HCT116 (cell line): ENCODE measurements at regions not wholly inside any gene's neighbourhood (a gene's known extent, or its start where the extent isn't known, plus 50 kb on each side); places are given as distances from the start of the nearest gene placed in this dataset.
A peak's percentile ranks its signal among the peaks of the same experiment; 100 is the strongest.

Source experiments
- ATAC-seq: fragments of 200-7000 bp; cut with Tn5 transposase; 2 replicates; pipeline ENCODE4 v1.9.1; 2020; ENCODE audit warnings: mild to moderate bottlenecking, moderate library complexity
- BruUV-seq: library from RNA; stranded (reverse); fragments of 400-500 nt; replicated peaks from 2 replicates; lab custom pipeline; 2021; lab: Mats Ljungman, UMichigan
- CTCF ChIA-PET: fragments of 300-600 bp; sonication (Branson Sonifier 250); formaldehyde crosslinking; loops from one replicate; lab custom pipeline; 2021; ENCODE audit warnings: antibody characterized with exemption; lab: Charles Lee
- POLR2A ChIA-PET: fragments of 300-600, 350-600 bp; sonication (Branson Sonifier 250); formaldehyde crosslinking; loops from one replicate; lab custom pipeline; 2021; ENCODE audit warnings: antibody characterized with exemption; lab: Charles Lee
- RAD21 ChIA-PET, 2 experiments: fragments of 300-600 bp; sonication (Branson Sonifier 250); formaldehyde crosslinking; loops; one replicate each; lab custom pipeline; 2023; ENCODE audit warnings: low total read pairs in 2 of 2; ENCODE audit not compliant: uncharacterized antibody in 2 of 2, unreplicated experiment in 2 of 2, low non-redundant PET in 1 of 2; lab: Charles Lee
- DNase-seq: peaks from one replicate; pipeline ENCODE4 v3.0.0-alpha.2; 2010; ENCODE audit warnings: low read depth, low spot score
- H2AFZ ChIP-seq: fragments of 200-600 bp; shearing (Covaris generic), sonication (generic); 2 replicates; pipeline ENCODE4 v1.6.1; 2017; ENCODE audit warnings: low read depth, mixed run types, mixed read lengths, antibody characterized with exemption, low read length; ENCODE audit not compliant: poor library complexity, severe bottlenecking
- H3K27ac ChIP-seq: 2 replicates; pipeline ENCODE4 v1.5.1; 2012; ENCODE audit warnings: low read depth, low read length
- H3K27me3 ChIP-seq: fragments of 200-600 bp; sonication (generic); 2 replicates; pipeline ENCODE4 v1.6.1; 2016; ENCODE audit warnings: mixed run types, low read length, mixed read lengths; ENCODE audit not compliant: insufficient read depth
- H3K36me3 ChIP-seq, 2 experiments: fragments of 200-500 bp in 1 of 2; fragments of 200-600 bp in 1 of 2; sonication (Bioruptor generic) in 1 of 2; sonication (generic) in 1 of 2; 2 replicates each; pipeline versions ENCODE4 v1.5.1 to v1.6.1; 2014 to 2016; ENCODE audit warnings: low read length in 2 of 2, inconsistent platforms in 1 of 2, mixed read lengths in 1 of 2, mixed run types in 1 of 2; ENCODE audit not compliant: insufficient read depth in 2 of 2, control insufficient read depth in 1 of 2
- H3K4me1 ChIP-seq, 2 experiments: fragments of 200-600 bp in 1 of 2; sonication (generic) in 1 of 2; 2 replicates each; pipeline versions ENCODE4 v1.5.1 to v1.6.1; 2012 to 2017; ENCODE audit warnings: low read length in 2 of 2, inconsistent platforms in 1 of 2, mild to moderate bottlenecking in 1 of 2, mixed read lengths in 1 of 2, mixed run types in 1 of 2, moderate library complexity in 1 of 2; ENCODE audit not compliant: insufficient read depth in 2 of 2, control insufficient read depth in 1 of 2
- H3K4me2 ChIP-seq: fragments of 200-600 bp; sonication (generic); 2 replicates; pipeline ENCODE4 v1.6.1; 2017; ENCODE audit warnings: mixed run types, low read length, mixed read lengths
- H3K4me3 ChIP-seq, 2 experiments: fragments of 200-600 bp in 1 of 2; sonication (generic) in 1 of 2; replicated peaks in 1 of 2; 2 replicates each; pipeline ENCODE4 v1.5.1; 2011 to 2016; ENCODE audit warnings: low read length in 2 of 2, control low read depth in 1 of 2, low read depth in 1 of 2, mild to moderate bottlenecking in 1 of 2, mixed read lengths in 1 of 2, mixed run types in 1 of 2
- H3K79me2 ChIP-seq: fragments of 200-600 bp; sonication (generic); 2 replicates; pipeline ENCODE4 v1.6.1; 2017; ENCODE audit warnings: mild to moderate bottlenecking, mixed run types, low read length, moderate library complexity, mixed read lengths; ENCODE audit not compliant: insufficient read depth
- H3K9ac ChIP-seq: fragments of 200-600 bp; sonication (generic); 2 replicates; pipeline ENCODE4 v1.6.1; 2016; ENCODE audit warnings: low read length, mixed read lengths
- H3K9me2 ChIP-seq: fragments of 200-600 bp; sonication (generic), shearing (Covaris generic); 2 replicates; pipeline ENCODE4 v1.6.1; 2017; ENCODE audit warnings: mixed run types, mild to moderate bottlenecking, moderate library complexity; ENCODE audit not compliant: insufficient read depth
- H3K9me3 ChIP-seq, 2 experiments: fragments of 200-500 bp in 1 of 2; fragments of 200-600 bp in 1 of 2; sonication (Bioruptor generic) in 1 of 2; sonication (generic) in 1 of 2; 2 replicates each; pipeline ENCODE4 v1.6.1; 2014 to 2017; ENCODE audit warnings: low read length in 2 of 2, mixed read lengths in 2 of 2, inconsistent platforms in 1 of 2, low read depth in 1 of 2, mild to moderate bottlenecking in 1 of 2, mixed run types in 1 of 2, moderate library complexity in 1 of 2; ENCODE audit not compliant: control insufficient read depth in 1 of 2, insufficient read depth in 1 of 2
- H4K20me1 ChIP-seq: fragments of 200-600 bp; sonication (generic), shearing (Covaris generic); 2 replicates; pipeline ENCODE4 v1.6.1; 2017; ENCODE audit warnings: mixed run types, mild to moderate bottlenecking, moderate library complexity; ENCODE audit not compliant: insufficient read depth
- CBX3 ChIP-seq: IDR thresholded peaks from 2 replicates; pipeline ENCODE4 v1.6.1; 2012; ENCODE audit warnings: low read depth
- CEBPB ChIP-seq: IDR thresholded peaks from 2 replicates; pipeline ENCODE4 v1.6.1; 2012; ENCODE audit warnings: low read depth
- EGR1 ChIP-seq: IDR thresholded peaks from 2 replicates; pipeline ENCODE4 v1.6.1; 2012; ENCODE audit warnings: low read depth
- ELF1 ChIP-seq: IDR thresholded peaks from 2 replicates; pipeline ENCODE4 v1.6.1; 2012; ENCODE audit warnings: low read depth, borderline replicate concordance
- EZH2 ChIP-seq: fragments of 200-600 bp; sonication (generic); IDR thresholded peaks from 2 replicates; pipeline ENCODE4 v1.6.1; 2017; ENCODE audit warnings: antibody characterized with exemption, mixed run types
- EZH2phosphoT487 ChIP-seq: fragments of 200-600 bp; IDR thresholded peaks from 2 replicates; pipeline ENCODE4 v1.6.1; 2018; ENCODE audit warnings: antibody characterized with exemption, borderline replicate concordance
- FOSL1 ChIP-seq: IDR thresholded peaks from 2 replicates; pipeline ENCODE4 v1.6.1; 2012; ENCODE audit warnings: low read depth
- JUND ChIP-seq: IDR thresholded peaks from 2 replicates; pipeline ENCODE4 v1.6.1; 2012
- POLR2A ChIP-seq: IDR thresholded peaks from 2 replicates; pipeline ENCODE4 v1.7.0; 2011; ENCODE audit warnings: borderline replicate concordance; ENCODE audit not compliant: insufficient read depth, insufficient read length; ENCODE audit errors: extremely low read depth
- POLR2AphosphoS5 ChIP-seq: IDR thresholded peaks from 2 replicates; pipeline ENCODE4 v1.6.1; 2011; ENCODE audit warnings: mild to moderate bottlenecking, low read depth, low read length, moderate library complexity
- RAD21 ChIP-seq: IDR thresholded peaks from 2 replicates; pipeline ENCODE4 v1.6.1; 2012; ENCODE audit warnings: low read depth, mild to moderate bottlenecking
- SIN3A ChIP-seq: IDR thresholded peaks from 2 replicates; pipeline ENCODE4 v1.6.1; 2012; ENCODE audit warnings: low read depth
- SP1 ChIP-seq: IDR thresholded peaks from 2 replicates; pipeline ENCODE4 v1.6.1; 2012; ENCODE audit warnings: low read depth
- SRF ChIP-seq: IDR thresholded peaks from 2 replicates; pipeline ENCODE4 v1.6.1; 2012; ENCODE audit warnings: low read depth
- TCF7L2 ChIP-seq: IDR thresholded peaks from 2 replicates; pipeline ENCODE4 v1.7.0; 2011; ENCODE audit warnings: borderline replicate concordance, inconsistent platforms; ENCODE audit not compliant: insufficient read depth, insufficient read length; ENCODE audit errors: extremely low read depth
- YY1 ChIP-seq: IDR thresholded peaks from 2 replicates; pipeline ENCODE4 v1.6.1; 2011; ENCODE audit warnings: low read length, low read depth, moderate library complexity, mild to moderate bottlenecking; ENCODE audit not compliant: insufficient replicate concordance; ENCODE audit errors: extremely low read depth
- ZFX ChIP-seq: fragments of 450-650 bp; IDR thresholded peaks from 2 replicates; pipeline ENCODE4 v1.6.1; 2017
- ZNF274 ChIP-seq: fragments of 200-500 bp; sonication (Bioruptor generic); IDR thresholded peaks from 2 replicates; pipeline ENCODE4 v1.6.1; 2014; ENCODE audit warnings: mild to moderate bottlenecking, low read depth, low read length, inconsistent platforms
- intact Hi-C: fragments of 100-400 bp; cut with micrococcal nuclease; formaldehyde crosslinking; loops from 2 replicates; pipeline ENCODE4 v1.10.0; 2022
- TF ChIP-seq, protein P1 (sequence below): IDR thresholded peaks from 2 replicates; pipeline ENCODE4 v1.6.1; 2012
- TF ChIP-seq, protein P2 (sequence below): IDR thresholded peaks from 2 replicates; pipeline ENCODE4 v1.6.1; 2012
- TF ChIP-seq, protein P3 (sequence below): IDR thresholded peaks from 2 replicates; pipeline ENCODE4 v1.6.1; 2011; ENCODE audit warnings: mild to moderate bottlenecking, low read length, moderate library complexity; ENCODE audit not compliant: insufficient replicate concordance; ENCODE audit errors: extremely low read depth
- TF ChIP-seq, protein P4 (sequence below), 3 experiments: fragments of 200-600 bp in 1 of 3; sonication (generic) in 1 of 3; IDR thresholded peaks in 2 of 3; conservative IDR thresholded peaks in 1 of 3; 2 replicates each; pipeline ENCODE4 v1.5.1; 2012 to 2017; ENCODE audit warnings: low read depth in 2 of 3, low read length in 2 of 3, antibody characterized with exemption in 1 of 3, borderline replicate concordance in 1 of 3, control low read depth in 1 of 3, mild to moderate bottlenecking in 1 of 3, mixed read lengths in 1 of 3, mixed run types in 1 of 3, moderate library complexity in 1 of 3; ENCODE audit not compliant: insufficient read depth in 1 of 3

DNA sequence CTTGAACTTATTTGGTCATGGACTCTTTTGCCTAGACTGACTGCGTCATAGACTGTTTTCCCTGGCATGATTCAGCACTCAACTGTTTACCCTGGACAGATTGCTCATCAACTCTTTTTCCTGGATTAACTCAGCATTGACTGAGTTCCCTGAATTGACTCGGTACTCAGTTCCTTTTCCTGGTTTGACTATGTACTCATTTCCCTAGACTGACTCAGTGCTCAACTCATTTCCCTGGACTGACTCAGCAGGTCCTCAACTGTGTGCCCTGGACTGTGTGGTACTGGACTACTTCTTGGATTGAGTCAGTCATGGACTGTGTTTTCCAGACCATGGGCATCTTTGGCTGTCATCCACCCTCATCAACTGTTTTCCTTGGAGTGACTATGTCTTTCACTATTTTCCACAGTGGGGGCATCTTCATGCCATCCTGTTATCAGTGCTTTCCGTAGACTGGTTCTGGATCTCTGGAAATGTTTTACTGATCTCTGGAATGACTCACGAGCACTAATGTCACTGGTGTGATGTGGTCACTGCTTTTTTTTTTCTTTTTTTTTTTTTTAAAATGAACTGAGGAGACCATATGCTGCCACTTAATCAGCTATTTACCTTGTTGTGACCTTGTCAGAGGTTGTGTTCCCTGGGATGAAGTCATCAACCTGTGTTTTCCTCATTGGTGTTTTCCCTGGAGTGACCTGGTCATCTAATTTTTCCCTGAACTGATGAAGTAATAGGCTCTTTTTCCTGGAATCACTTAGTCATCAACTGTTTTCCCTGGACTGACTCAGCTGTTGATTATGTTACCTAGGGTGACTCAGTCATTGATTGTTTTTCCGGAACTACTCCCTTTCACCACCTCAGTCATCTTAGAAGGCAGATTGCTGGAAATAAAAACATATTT lies 1225.5 kb downstream of the NLGN4Y start:
- no peaks in the 10 kb centered on the region for H3K9me3 ChIP-seq
- RAD21 ChIA-PET = no interaction called here
- H3K9ac ChIP-seq = no peak overlapping the region
- no peaks in the 10 kb centered on the region for H3K36me3 ChIP-seq
- ATAC-seq = peak; percentile 64
- no TSS peak for BruUV-seq
- no peaks in the 10 kb centered on the region for H4K20me1 ChIP-seq
- no peak for DNase-seq
- no peaks in the 10 kb centered on the region for H3K9me2 ChIP-seq
- POLR2A ChIA-PET = no interaction called here
- intact Hi-C loops = no loop called here
- no peaks in the 10 kb centered on the region for H3K79me2 ChIP-seq
- H3K27me3 ChIP-seq = no peaks in the 10 kb centered on the region
- H3K4me1 ChIP-seq = no peaks in the 10 kb centered on the region; a peak in 1 of 4 replicates
- no peak overlapping the region for H3K27ac ChIP-seq
- no peak overlapping the region for H3K4me3 ChIP-seq
- CTCF ChIA-PET = no interaction called here
- H3K4me2 ChIP-seq = no peak overlapping the region
- H2AFZ ChIP-seq = no peak overlapping the region
- TF ChIP-seq, protein P1, sequence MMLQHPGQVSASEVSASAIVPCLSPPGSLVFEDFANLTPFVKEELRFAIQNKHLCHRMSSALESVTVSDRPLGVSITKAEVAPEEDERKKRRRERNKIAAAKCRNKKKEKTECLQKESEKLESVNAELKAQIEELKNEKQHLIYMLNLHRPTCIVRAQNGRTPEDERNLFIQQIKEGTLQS = no peak
- TF ChIP-seq ZNF274 (no peak), SP1 (0 out of 2 replicates have a peak, but pooled peaks have one; percentile 10), ZFX (no peak), EZH2 (no peak), FOSL1 (peak; percentile 32; the same call in 1 of the 2 replicates), POLR2AphosphoS5 (no peak), YY1 (no peak), EZH2phosphoT487 (no peak), ELF1 (no peak), SIN3A (no peak), EGR1 (no peak), JUND (peak; percentile 24; the same call in 1 of the 2 replicates), SRF (no peak), RAD21 (no peak), POLR2A (no peak), CEBPB (no peak), CBX3 (no peak), TCF7L2 (no peak)
- TF ChIP-seq, protein P2, sequence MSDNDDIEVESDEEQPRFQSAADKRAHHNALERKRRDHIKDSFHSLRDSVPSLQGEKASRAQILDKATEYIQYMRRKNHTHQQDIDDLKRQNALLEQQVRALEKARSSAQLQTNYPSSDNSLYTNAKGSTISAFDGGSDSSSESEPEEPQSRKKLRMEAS = no peak
- TF ChIP-seq, protein P3, sequence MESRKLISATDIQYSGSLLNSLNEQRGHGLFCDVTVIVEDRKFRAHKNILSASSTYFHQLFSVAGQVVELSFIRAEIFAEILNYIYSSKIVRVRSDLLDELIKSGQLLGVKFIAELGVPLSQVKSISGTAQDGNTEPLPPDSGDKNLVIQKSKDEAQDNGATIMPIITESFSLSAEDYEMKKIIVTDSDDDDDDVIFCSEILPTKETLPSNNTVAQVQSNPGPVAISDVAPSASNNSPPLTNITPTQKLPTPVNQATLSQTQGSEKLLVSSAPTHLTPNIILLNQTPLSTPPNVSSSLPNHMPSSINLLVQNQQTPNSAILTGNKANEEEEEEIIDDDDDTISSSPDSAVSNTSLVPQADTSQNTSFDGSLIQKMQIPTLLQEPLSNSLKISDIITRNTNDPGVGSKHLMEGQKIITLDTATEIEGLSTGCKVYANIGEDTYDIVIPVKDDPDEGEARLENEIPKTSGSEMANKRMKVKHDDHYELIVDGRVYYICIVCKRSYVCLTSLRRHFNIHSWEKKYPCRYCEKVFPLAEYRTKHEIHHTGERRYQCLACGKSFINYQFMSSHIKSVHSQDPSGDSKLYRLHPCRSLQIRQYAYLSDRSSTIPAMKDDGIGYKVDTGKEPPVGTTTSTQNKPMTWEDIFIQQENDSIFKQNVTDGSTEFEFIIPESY = no peak
- TF ChIP-seq, protein P4, sequence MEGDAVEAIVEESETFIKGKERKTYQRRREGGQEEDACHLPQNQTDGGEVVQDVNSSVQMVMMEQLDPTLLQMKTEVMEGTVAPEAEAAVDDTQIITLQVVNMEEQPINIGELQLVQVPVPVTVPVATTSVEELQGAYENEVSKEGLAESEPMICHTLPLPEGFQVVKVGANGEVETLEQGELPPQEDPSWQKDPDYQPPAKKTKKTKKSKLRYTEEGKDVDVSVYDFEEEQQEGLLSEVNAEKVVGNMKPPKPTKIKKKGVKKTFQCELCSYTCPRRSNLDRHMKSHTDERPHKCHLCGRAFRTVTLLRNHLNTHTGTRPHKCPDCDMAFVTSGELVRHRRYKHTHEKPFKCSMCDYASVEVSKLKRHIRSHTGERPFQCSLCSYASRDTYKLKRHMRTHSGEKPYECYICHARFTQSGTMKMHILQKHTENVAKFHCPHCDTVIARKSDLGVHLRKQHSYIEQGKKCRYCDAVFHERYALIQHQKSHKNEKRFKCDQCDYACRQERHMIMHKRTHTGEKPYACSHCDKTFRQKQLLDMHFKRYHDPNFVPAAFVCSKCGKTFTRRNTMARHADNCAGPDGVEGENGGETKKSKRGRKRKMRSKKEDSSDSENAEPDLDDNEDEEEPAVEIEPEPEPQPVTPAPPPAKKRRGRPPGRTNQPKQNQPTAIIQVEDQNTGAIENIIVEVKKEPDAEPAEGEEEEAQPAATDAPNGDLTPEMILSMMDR (IDR thresholded peaks at IDR 0.05 in 2 of 3, conservative IDR thresholded peaks at IDR 0.05 in 1 of 3; ENCODE audit: borderline replicate concordance in 1 of 3, insufficient read depth in 1 of 3, low read depth in 2 of 3, low read length in 2 of 3) = no peak
